Mesenchymal stem cell (in vitro differentiated cells and primary cell): ENCODE measurements at regions not wholly inside any gene's neighbourhood (a gene's known extent, or its start where the extent isn't known, plus 50 kb on each side); places are given as distances from the start of the nearest gene placed in this dataset.
A peak's percentile ranks its signal among the peaks of the same experiment; 100 is the strongest.

Experiments
- DNase-seq: peaks from one replicate; pipeline ENCODE4 v3.0.0-alpha.2; 2013
- H2AFZ ChIP-seq: one replicate; pipeline ENCODE4 v1.6.1; 2013; ENCODE audit warnings: low read depth, mild to moderate bottlenecking, control low read depth, inconsistent platforms, low read length, moderate library complexity
- H2AK5ac ChIP-seq: 2 replicates; pipeline ENCODE4 v1.6.1; 2013; ENCODE audit warnings: low read length, moderate library complexity, mild to moderate bottlenecking, inconsistent platforms; ENCODE audit not compliant: severe bottlenecking
- H2BK120ac ChIP-seq: one replicate; pipeline ENCODE4 v1.6.1; 2013; ENCODE audit warnings: low read depth, mild to moderate bottlenecking, inconsistent platforms, low read length, moderate library complexity
- H2BK12ac ChIP-seq, 2 experiments: one replicate each; pipeline ENCODE4 v1.6.1; 2013; ENCODE audit warnings: inconsistent platforms in 2 of 2, low read length in 2 of 2, mild to moderate bottlenecking in 2 of 2, moderate library complexity in 2 of 2, control low read depth in 1 of 2
- H2BK15ac ChIP-seq: one replicate; pipeline ENCODE4 v1.6.1; 2013; ENCODE audit warnings: mild to moderate bottlenecking, low read depth, inconsistent platforms; ENCODE audit not compliant: poor library complexity, severe bottlenecking
- H2BK5ac ChIP-seq: 2 replicates; pipeline ENCODE4 v1.6.1; 2013; ENCODE audit warnings: low read depth, mild to moderate bottlenecking, low read length, control low read depth, inconsistent platforms; ENCODE audit not compliant: poor library complexity, severe bottlenecking
- H3K14ac ChIP-seq, 2 experiments: one replicate each; pipeline ENCODE4 v1.6.1; 2013; ENCODE audit warnings: inconsistent platforms in 2 of 2, low read length in 2 of 2, control low read depth in 1 of 2, mild to moderate bottlenecking in 1 of 2, moderate library complexity in 1 of 2
- H3K18ac ChIP-seq, 2 experiments: one replicate each; pipeline ENCODE4 v1.6.1; 2013; ENCODE audit warnings: inconsistent platforms in 2 of 2, low read length in 2 of 2, control low read depth in 1 of 2, low read depth in 1 of 2, mild to moderate bottlenecking in 1 of 2
- H3K23ac ChIP-seq, 2 experiments: one replicate each; pipeline ENCODE4 v1.6.1; 2013; ENCODE audit warnings: inconsistent platforms in 2 of 2, low read length in 2 of 2, mild to moderate bottlenecking in 2 of 2, moderate library complexity in 2 of 2, control low read depth in 1 of 2
- H3K27ac ChIP-seq: 2 replicates; pipeline ENCODE4 v1.5.1; 2013; ENCODE audit warnings: mild to moderate bottlenecking, moderate library complexity, low read length, control low read depth, inconsistent platforms; ENCODE audit not compliant: poor library complexity, severe bottlenecking
- H3K27me3 ChIP-seq, 2 experiments: 2 replicates each; pipeline versions ENCODE4 v1.6.1 to v1.7.0; 2013; ENCODE audit warnings: low read length in 2 of 2, mild to moderate bottlenecking in 2 of 2, moderate library complexity in 2 of 2, control low read depth in 1 of 2, inconsistent platforms in 1 of 2; ENCODE audit not compliant: control insufficient read depth in 1 of 2, insufficient read depth in 1 of 2
- H3K36me3 ChIP-seq, 2 experiments: 2 replicates each; pipeline versions ENCODE4 v1.6.1 to v1.7.0; 2013; ENCODE audit warnings: low read length in 2 of 2, control low read depth in 1 of 2, inconsistent platforms in 1 of 2, low read depth in 1 of 2, mild to moderate bottlenecking in 1 of 2; ENCODE audit not compliant: insufficient read depth in 2 of 2, control insufficient read depth in 1 of 2
- H3K4ac ChIP-seq, 2 experiments: one replicate each; pipeline ENCODE4 v1.6.1; 2013; ENCODE audit warnings: inconsistent platforms in 2 of 2, low read length in 2 of 2, mild to moderate bottlenecking in 2 of 2, moderate library complexity in 2 of 2, control low read depth in 1 of 2, low read depth in 1 of 2
- H3K4me1 ChIP-seq: 2 replicates; pipeline ENCODE4 v1.6.1; 2013; ENCODE audit warnings: low read depth, low read length, control low read depth; ENCODE audit not compliant: control insufficient read depth, insufficient read depth
- H3K4me2 ChIP-seq: 2 replicates; pipeline ENCODE4 v1.6.1; 2013; ENCODE audit warnings: low read length, mild to moderate bottlenecking, inconsistent platforms; ENCODE audit not compliant: poor library complexity, severe bottlenecking
- H3K4me3 ChIP-seq, 2 experiments: 2 replicates each; pipeline versions ENCODE4 v1.5.1 to v1.7.0; 2013; ENCODE audit warnings: low read length in 2 of 2, mild to moderate bottlenecking in 2 of 2, control low read depth in 1 of 2, low read depth in 1 of 2; ENCODE audit not compliant: insufficient read depth in 1 of 2
- H3K79me1 ChIP-seq: replicated peaks from 2 replicates; pipeline ENCODE4 v1.6.1; 2013; ENCODE audit warnings: mild to moderate bottlenecking, control low read depth, low read length, inconsistent platforms; ENCODE audit not compliant: poor library complexity, severe bottlenecking
- H3K9ac ChIP-seq: 2 replicates; pipeline ENCODE4 v1.7.0; 2013; ENCODE audit warnings: mild to moderate bottlenecking, low read length, moderate library complexity
- H3K9me3 ChIP-seq: 2 replicates; pipeline ENCODE4 v1.7.0; 2013; ENCODE audit warnings: mild to moderate bottlenecking, low read length; ENCODE audit not compliant: control insufficient read depth
- H4K8ac ChIP-seq: one replicate; pipeline ENCODE4 v1.6.1; 2013; ENCODE audit warnings: inconsistent platforms, mild to moderate bottlenecking, low read length, moderate library complexity
- H4K91ac ChIP-seq: one replicate; pipeline ENCODE4 v1.6.1; 2013; ENCODE audit warnings: mild to moderate bottlenecking, low read length, inconsistent platforms
- WGBS: methylation state at CpG from one replicate; pipeline ENCODE4 v1.1.7; 2013; ENCODE audit warnings: mixed read lengths; 5-methylcytosine and 5-hydroxymethylcytosine counted together

DNA sequence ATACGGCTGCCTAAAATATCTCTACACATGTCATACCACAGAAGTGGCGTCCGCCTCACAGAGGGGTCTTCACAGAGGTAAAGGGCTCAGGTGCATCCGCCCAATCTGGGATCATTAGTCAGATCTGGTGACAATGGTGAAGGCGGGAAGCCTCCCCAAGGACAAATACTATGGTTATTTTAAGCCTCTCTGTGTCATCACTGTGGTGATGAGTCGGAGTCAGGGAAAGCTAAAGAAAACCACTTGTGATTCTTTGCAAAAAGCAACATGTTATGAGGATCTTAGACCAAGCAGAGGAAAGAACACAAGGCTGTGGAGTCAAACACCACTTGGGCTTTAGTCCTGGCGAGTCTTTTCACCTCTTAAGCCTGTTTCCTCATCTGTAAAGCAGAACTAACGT is 190.4 kb downstream of the DRD1 start:
- Histone ChIP-seq H3K36me3 (no peaks in the 10 kb centered on the region), H3K27ac (no peak overlapping the region), H3K18ac (no peak overlapping the region), H3K14ac (no peak overlapping the region), H3K27me3 (no peaks in the 10 kb centered on the region), H2BK120ac (no peak overlapping the region), H3K4me1 (no peaks in the 10 kb centered on the region), H3K9ac (peak overlapping the region; percentile 67), H2BK12ac (no peak overlapping the region), H2AK5ac (no peak overlapping the region), H2BK15ac (no peak overlapping the region), H3K4me2 (no peak overlapping the region), H3K4me3 (peak overlapping the region in 1 of 2 experiments; percentile 61), H4K8ac (no peak overlapping the region), H3K4ac (no peak overlapping the region), H3K9me3 (no peaks in the 10 kb centered on the region), H2AFZ (no peak overlapping the region), H3K79me1 (no peaks in the 10 kb centered on the region), H2BK5ac (no peak overlapping the region), H4K91ac (no peak overlapping the region), H3K23ac (no peak overlapping the region)
- no peak for DNase-seq
- WGBS, result 56% methylated on average over 5 of the region's 8 CpGs

GRCh38 chr5:175252234-175252805 is 191.7 kb downstream of the DRD1 start:
- H3K27me3 ChIP-seq, result no peaks in the 10 kb centered on the region
- H4K91ac ChIP-seq, result no peak overlapping the region
- H3K23ac ChIP-seq, result no peak overlapping the region
- H4K8ac ChIP-seq, result no peak overlapping the region
- no peak overlapping the region for H2AK5ac ChIP-seq
- no peak overlapping the region for H3K9ac ChIP-seq
- H3K9me3 ChIP-seq, result no peaks in the 10 kb centered on the region
- no peak overlapping the region for H2BK15ac ChIP-seq
- no peak overlapping the region for H3K4me3 ChIP-seq
- no peak for DNase-seq
- no peak overlapping the region for H2BK120ac ChIP-seq
- H3K4me2 ChIP-seq, result no peak overlapping the region
- H3K4me1 ChIP-seq, result no peaks in the 10 kb centered on the region
- H2AFZ ChIP-seq, result no peak overlapping the region
- no peak overlapping the region for H2BK5ac ChIP-seq
- no peak overlapping the region for H3K14ac ChIP-seq
- no peak overlapping the region for H3K18ac ChIP-seq
- WGBS, result 65% methylated on average over 4 of the region's 4 CpGs
- no peaks in the 10 kb centered on the region for H3K79me1 ChIP-seq
- no peak overlapping the region for H2BK12ac ChIP-seq
- no peak overlapping the region for H3K4ac ChIP-seq
- H3K27ac ChIP-seq, result no peak overlapping the region
- H3K36me3 ChIP-seq, result no peaks in the 10 kb centered on the region

GRCh38 chr5:175250426-175250825 is 193.6 kb downstream of the DRD1 start:
- Histone ChIP-seq H3K23ac (no peak overlapping the region), H3K9me3 (no peaks in the 10 kb centered on the region)

GRCh38 chr5:175248416-175248905 is 195.5 kb downstream of the DRD1 start:
- Histone ChIP-seq H3K4me1 (peaks cover 2% of the 10 kb centered on the region), H3K9me3 (no peaks in the 10 kb centered on the region), H2AFZ (no peak overlapping the region), H3K9ac (no peak overlapping the region), H3K4me2 (no peak overlapping the region), H3K4me3 (no peak overlapping the region), H2BK15ac (no peak overlapping the region), H3K14ac (no peak overlapping the region), H3K79me1 (no peaks in the 10 kb centered on the region), H3K18ac (no peak overlapping the region), H4K8ac (no peak overlapping the region), H2BK120ac (no peak overlapping the region), H2BK12ac (no peak overlapping the region), H3K4ac (no peak overlapping the region), H2AK5ac (no peak overlapping the region), H3K23ac (no peak overlapping the region), H3K27me3 (no peaks in the 10 kb centered on the region), H3K36me3 (no peaks in the 10 kb centered on the region), H2BK5ac (no peak overlapping the region), H3K27ac (no peak overlapping the region), H4K91ac (no peak overlapping the region)
- no peak for DNase-seq
- WGBS, result 82% methylated on average over 3 of the region's 6 CpGs

More at GRCh38 chr5:175250426-175250825, 193.6 kb downstream of the DRD1 start:
- no peak overlapping the region for H2BK120ac ChIP-seq
- H3K4me1 ChIP-seq, result peaks cover 2% of the 10 kb centered on the region
- no peak overlapping the region for H2BK12ac ChIP-seq
- H2BK5ac ChIP-seq, result no peak overlapping the region
- H3K18ac ChIP-seq, result no peak overlapping the region
- H2AFZ ChIP-seq, result no peak overlapping the region
- H3K14ac ChIP-seq, result no peak overlapping the region
- H3K36me3 ChIP-seq, result no peaks in the 10 kb centered on the region
- no peak overlapping the region for H3K27ac ChIP-seq
- no peak for DNase-seq
- no peaks in the 10 kb centered on the region for H3K27me3 ChIP-seq
- 65% methylated on average over 2 of the region's 4 CpGs for WGBS
- no peak overlapping the region for H2AK5ac ChIP-seq
- H3K4me3 ChIP-seq, result no peak overlapping the region
- H3K4me2 ChIP-seq, result no peak overlapping the region
- no peak overlapping the region for H3K4ac ChIP-seq
- no peak overlapping the region for H4K8ac ChIP-seq
- no peak overlapping the region for H3K9ac ChIP-seq
- H4K91ac ChIP-seq, result no peak overlapping the region
- H3K79me1 ChIP-seq, result no peaks in the 10 kb centered on the region
- H2BK15ac ChIP-seq, result no peak overlapping the region
